GM18519 (cell line): ENCODE measurements at regions not wholly inside any gene's neighbourhood (a gene's known extent, or its start where the extent isn't known, plus 50 kb on each side); places are given as distances from the start of the nearest gene placed in this dataset.

Experiments
- ATAC-seq: cut with Tn5 transposase; IDR thresholded peaks from one replicate; pipeline ENCODE4 v1.9.1; 2021; ENCODE audit warnings: mild to moderate bottlenecking, moderate library complexity; ENCODE audit not compliant: unreplicated experiment, low FRiP score

DNA sequence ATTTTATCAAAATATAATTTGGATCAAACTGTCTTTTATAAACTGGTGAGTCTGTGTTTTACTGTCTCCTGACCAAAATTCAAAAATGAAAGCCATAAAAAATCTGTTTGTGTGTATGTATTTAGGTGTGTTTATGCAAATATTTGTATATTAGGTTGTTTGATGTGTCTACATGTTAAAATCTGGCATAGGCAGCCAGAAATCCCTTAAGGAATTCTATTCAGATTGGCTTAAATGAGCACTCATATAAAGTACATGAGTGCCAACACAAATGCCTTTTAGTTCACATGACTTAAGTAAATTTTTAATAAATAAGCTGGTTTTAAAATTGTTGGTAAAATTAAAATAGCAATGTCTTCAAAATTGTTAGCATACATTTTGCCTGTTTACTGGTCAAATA is 133.3 kb upstream of the GUCY1A2 start:
- ATAC-seq: no peak

DNA sequence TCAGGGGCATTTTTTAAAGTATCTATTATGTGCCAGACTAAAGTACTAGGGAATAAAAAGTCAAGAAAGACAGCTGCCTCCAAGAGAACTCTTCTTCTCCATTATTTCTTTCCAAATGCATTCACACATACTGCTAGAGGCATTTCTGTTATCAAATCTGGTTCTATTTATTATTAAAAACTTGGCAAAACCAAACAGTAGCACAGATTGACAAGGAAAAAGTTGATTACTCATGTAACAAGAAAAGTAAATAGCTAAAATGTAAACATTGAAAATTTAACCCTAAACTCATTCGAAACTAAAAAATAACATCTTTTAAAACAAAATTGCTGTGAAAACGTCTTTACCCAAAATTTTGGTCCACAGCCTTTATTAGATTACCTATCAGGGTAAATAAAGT is 132.9 kb upstream of the GUCY1A2 start:
- ATAC-seq: no peak

DNA sequence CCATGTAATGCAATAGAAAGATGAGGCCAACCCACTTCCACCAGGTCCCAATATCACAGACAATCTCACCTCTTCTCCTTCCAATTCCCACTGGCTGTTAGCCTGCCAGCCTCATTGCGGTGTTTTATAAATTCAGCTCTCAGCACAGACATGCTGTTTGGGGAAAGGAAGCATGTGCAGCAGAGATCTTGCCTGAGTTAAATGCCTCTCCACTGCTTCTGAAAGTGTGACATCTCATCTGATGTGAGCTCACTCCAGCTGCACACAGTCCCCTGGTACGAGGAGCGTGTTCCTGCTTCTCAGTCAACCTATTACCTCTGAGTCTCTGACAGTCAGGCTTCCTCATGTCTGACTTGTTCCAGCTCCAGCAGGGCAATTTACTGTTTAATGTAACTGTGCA is 122.7 kb upstream of the GUCY1A2 start:
- ATAC-seq: no peak

DNA sequence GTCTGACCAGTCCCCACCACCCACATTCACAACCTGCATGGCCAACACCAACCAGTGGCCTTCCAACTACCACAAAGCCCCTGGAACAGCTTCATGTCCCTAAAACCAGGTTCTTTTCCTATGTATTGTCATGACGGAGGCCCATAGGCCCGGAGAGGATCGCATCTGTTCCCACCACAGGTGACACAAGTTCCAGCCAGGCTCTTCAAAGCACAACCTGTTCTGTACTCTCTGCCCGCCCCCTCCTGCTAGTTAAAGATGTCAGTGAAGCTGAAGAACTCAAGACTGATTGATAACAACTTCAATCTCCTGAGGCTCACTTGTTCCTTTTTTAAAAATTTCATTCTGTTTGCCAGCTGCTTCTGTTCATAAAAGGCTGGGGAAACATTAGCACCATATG is 121.1 kb upstream of the GUCY1A2 start:
- no peak for ATAC-seq

DNA sequence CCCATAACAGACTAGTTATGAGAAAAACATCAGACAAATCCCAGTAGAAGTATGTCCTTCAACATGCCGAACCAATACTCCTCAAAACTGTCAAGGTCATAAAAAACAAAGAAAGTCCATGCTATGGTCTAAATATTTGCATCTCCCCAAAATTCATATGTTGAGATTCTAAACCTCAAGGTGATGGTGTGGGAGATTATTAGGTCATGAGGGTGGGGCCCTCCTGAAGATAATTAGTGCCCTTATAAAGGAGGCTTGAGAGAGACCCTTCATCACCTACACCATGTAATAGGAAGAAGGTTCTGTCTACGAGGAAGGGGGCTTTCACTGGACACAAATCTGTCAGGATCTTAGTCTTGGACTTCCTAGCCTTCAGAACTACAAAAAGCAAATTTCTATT is 118.6 kb upstream of the GUCY1A2 start:
- ATAC-seq: no peak

DNA sequence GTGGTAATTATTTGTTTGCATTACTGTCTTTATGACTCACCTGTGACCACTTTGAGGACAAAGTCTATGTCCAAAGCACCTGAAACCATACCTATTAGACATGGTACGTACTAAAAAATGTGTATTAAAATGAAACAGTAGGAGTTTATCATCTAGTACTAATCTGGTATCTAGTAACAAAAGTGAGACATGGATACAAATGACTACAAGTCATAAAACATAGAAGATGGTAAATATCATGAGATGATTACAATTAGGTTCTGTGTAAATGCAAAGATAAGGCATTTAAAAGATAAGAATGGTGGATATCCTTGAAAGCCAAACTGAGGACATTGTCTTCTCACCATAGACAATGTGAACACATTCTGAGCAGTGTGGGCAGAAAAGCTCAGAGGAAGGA is 113.5 kb upstream of the GUCY1A2 start:
- no peak for ATAC-seq

DNA sequence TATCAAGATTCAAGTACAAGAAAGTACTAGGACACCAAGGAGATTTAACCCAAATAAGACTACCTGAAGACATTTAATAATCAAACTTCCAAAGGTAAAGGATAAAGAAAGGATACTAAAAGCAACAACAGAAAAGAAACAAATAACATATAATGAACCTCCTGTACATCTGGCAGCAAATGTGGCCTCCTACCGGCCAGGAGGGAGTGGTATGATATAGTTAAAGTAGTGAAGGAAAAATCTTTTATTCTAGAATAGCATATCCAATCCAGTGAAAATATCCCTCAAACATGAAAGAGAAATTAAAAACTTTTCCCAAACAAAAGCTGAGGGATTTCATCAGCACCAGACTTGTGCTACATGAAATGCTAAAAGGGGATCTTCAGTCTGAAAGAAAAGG is 104.7 kb upstream of the GUCY1A2 start:
- ATAC-seq: no peak

DNA sequence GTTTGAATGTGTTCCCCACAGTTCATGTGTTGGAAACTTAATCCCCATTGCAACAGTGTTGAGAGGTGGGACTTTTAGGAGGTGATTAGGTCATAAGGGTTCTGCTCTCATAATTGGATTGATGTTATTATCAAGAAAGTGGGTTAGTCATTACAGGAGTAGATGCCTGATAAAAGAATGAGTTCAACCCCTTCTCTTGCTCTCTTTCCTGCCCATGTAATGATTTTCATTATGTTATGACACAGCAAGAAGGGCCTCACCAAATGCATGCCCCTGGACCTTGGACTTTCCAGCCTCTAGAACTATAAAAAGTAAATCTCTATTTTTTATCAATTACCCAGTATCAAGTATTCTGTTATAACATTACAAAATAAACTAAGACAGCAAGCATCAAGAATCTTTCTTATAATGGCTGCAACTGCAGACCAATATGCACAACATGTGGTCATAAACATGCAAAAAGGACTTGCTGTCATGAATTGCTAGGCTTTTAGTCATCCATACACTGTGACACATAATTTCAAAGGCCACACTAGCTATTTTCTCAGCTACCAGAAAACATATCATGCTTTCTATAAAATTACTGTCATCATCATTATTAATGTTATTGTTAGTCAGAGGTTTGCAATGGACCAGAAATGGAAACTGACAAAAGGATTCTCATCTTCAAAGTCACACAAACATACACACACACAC is 99.9 kb upstream of the GUCY1A2 start:
- ATAC-seq: no peak

DNA sequence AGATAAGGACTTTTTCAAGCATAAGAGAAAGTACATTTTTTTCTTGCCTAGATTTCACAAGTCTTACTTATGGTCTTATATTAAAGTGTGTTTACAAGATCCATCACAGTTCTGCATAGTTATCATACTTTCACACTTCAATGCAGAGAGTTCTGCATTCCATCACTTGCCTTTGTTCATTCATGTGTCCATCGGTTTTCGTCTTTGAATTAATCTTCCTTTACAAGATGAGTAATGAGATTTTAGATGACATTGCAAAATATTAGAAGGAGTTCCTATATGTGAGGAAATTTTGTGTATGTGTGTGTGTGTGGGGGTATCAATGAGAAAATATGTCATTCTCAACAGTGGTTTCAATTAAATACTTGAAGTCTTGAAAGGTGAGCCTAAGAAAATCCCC is 98.1 kb upstream of the GUCY1A2 start:
- ATAC-seq: no peak

DNA sequence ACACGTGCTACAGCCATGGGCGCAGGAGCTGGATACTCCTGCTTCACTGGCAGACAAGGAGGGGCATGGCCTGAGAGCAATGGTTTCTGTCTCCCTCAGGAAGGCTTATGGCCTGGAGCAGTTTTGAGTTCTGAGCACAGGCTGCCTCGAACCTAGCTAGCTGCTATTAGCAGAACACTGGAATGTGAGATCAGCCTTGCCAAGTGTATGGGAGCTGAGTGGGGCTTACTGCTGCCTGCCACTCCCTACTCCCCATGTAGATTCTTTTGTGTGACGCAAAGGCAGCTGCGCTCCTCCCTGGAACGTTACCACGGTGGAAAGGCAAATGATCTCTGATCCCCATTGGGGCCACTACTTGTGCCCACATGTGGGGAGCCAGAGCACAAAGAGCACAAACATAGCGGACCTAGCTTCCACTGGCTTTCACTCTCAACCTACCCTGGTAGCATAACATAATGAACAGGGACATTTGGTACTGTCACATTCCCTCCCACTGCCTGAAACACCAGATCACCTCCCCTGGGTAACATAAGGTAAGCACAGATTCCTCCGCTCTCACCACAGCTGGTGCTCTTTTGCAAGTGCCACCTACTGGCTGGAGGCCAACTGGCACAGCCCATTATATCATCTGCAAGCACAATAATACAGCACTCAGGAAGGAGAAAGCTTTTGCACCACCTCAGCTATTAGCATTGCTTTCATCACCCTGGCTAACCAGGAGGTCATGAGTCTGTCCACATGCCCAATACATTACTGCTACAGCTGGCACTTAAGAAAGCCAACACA is 84.6 kb upstream of the GUCY1A2 start:
- no peak for ATAC-seq

DNA sequence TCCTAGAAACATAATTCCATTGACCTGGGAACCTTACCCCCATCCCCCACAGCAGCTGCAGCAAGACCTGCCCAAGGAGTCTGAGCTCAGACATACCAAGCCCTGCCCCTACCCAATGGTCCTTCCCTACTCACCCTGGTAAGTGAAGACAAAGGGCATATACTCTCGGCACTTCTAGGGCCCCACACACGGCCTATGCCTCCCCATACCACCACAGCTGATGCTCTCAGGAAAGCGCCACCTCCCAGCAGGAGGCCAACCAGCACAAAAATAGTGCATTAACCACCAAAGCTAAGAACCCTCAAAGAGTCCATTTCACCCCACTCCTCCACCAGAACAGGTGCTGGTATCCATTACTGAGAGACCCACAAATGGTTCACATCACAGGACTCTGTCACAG is 74.4 kb upstream of the GUCY1A2 start:
- no peak for ATAC-seq

DNA sequence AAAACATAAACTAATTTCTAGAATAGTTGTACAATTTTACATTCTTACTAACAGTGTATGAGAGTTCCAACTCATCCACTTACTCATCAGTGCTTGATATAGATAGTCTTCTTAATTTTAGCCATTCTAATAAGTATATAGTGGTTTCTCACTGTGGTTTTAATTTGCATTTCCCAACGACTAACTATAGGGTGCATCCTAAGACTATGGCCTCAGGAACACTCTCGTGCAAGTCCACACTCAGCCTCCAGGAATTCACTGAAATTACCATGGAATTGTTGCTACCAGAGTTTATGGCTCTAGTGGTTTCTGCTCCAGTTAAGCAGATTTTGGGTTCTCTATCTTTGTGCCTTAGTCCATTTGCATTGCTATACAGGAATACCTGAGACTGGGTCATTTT is 60.1 kb upstream of the GUCY1A2 start:
- ATAC-seq: no peak

DNA sequence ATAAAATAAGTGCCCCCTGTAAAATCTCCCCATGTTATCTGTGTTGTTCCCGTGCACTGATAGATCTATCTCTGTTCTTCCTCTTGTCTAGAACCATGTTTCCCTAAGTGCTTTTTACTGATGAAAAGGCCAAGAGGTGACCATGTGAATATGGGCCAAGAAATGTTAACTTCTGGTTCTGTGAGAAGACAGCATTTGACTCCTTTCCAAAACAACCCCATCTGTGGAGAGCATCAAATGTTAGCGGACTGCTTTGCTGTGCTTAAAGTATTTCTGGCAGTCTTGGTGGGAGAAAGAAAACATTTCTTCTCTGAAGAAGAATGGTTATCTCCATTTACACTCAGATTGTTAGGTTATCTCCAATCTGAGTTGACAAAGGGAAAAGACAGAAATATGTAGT is 58.6 kb upstream of the GUCY1A2 start:
- ATAC-seq: no peak

DNA sequence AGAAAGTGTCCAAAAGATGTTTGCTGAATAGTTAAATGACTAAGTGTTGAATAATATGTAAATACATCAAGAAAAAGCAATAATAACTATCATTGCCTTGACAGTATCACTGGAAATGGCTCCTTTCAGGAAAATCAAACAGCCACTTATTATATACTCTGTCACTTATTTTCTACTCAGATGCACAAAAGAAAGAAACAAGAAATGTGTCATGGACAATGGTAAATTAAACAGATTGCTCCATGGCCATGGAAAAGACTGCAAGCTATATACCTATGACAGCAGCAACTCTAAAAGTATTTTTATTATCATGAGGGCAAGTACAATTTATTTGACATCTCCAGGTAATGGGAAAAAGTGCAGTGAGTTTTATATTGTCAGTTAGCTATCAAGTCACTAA is 52.9 kb upstream of the GUCY1A2 start:
- no peak for ATAC-seq
